Muscle layer of colon (tissue), 2 donors: ENCODE measurements at regions not wholly inside any gene's neighbourhood (a gene's known extent, or its start where the extent isn't known, plus 50 kb on each side); places are given as distances from the start of the nearest gene placed in this dataset.
"Not testable (repeated sequence)": the region's sequence is repeated elsewhere in the genome, so short reads cannot be mapped to it uniquely, and the experiment has no call there.

Experiments used
- H3K27ac ChIP-seq: one replicate; pipeline ENCODE4 v1.7.0; 2013; ENCODE audit warnings: low read depth, mild to moderate bottlenecking, low read length, moderate library complexity
- H3K27me3 ChIP-seq, 2 donors: one replicate each; pipeline ENCODE4 v1.7.0; 2013; ENCODE audit warnings: low read length in 2 of 2, mild to moderate bottlenecking in 2 of 2; ENCODE audit not compliant: insufficient read depth in 2 of 2, control insufficient read depth in 1 of 2
- H3K36me3 ChIP-seq: one replicate; pipeline ENCODE4 v1.7.0; 2013; ENCODE audit warnings: mild to moderate bottlenecking, low read length; ENCODE audit not compliant: insufficient read depth
- H3K4me1 ChIP-seq: one replicate; pipeline ENCODE4 v1.7.0; 2013; ENCODE audit warnings: mild to moderate bottlenecking, low read length; ENCODE audit not compliant: insufficient read depth
- H3K4me3 ChIP-seq, 2 donors: one replicate each; pipeline ENCODE4 v1.7.0; 2013; ENCODE audit warnings: low read length in 2 of 2, low read depth in 1 of 2, mild to moderate bottlenecking in 1 of 2, moderate library complexity in 1 of 2
- H3K9ac ChIP-seq: one replicate; pipeline ENCODE4 v1.7.0; 2013; ENCODE audit warnings: low read length
- H3K9me3 ChIP-seq: one replicate; pipeline ENCODE4 v1.7.0; 2013; ENCODE audit warnings: mild to moderate bottlenecking, low read length
- donor health status: abdominal sarcoma.
- donor health status: Adenocarcinoma of cecum.

DNA sequence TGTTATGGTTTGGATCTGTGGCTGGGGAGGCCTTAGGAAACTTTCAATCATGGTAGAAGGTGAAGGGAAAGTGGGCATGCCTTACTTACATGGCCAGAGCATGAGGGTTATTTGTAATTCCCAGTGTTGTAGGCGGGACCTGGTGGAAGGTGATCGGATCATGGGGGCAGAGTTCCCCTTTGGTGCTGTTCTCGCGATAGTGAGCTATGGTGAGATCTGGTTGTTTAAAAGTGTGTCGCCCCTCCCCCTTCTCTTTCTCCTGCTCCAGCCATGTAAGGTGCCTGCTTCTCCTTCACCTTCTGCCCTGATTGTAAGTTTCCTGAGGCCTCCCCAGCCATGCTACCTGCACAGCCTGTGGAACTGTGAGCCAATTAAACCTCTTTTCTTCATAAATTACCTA lies 145.8 kb downstream of the TFAP2C start:
- no peaks in the 10 kb centered on the region for H3K9me3 ChIP-seq
- no peak overlapping the region for H3K9ac ChIP-seq
- no peaks in the 10 kb centered on the region for H3K36me3 ChIP-seq
- H3K27me3 ChIP-seq, result no peaks in the 10 kb centered on the region
- no peak overlapping the region for H3K27ac ChIP-seq
- peaks cover 16% of the 10 kb centered on the region for H3K4me1 ChIP-seq
- no peak overlapping the region for H3K4me3 ChIP-seq

DNA sequence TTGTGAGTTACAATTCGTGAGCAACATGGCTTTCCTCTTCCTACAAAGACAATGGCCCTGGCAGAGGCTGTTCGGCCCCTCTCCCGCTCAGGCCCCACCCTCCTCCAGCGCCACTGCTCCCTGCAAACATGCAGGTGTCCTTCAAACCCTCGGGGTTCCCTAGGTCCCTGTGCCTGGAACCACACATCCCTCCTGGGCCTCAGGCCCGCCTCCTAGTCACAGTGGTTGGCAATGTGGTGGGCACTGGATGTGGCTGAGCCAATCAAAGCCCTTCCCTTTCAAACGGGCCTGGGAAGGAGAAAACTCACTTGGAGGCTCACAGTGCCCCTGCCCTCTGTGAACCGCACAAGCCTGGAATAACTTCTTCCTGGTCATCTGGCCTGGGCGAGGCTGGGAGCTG lies 147.2 kb downstream of the TFAP2C start:
- Histone ChIP-seq H3K27me3 (no peaks in the 10 kb centered on the region), H3K9ac (no peak overlapping the region), H3K4me3 (no peak overlapping the region), H3K36me3 (no peaks in the 10 kb centered on the region), H3K4me1 (peaks cover 31% of the 10 kb centered on the region), H3K27ac (no peak overlapping the region), H3K9me3 (no peaks in the 10 kb centered on the region)

DNA sequence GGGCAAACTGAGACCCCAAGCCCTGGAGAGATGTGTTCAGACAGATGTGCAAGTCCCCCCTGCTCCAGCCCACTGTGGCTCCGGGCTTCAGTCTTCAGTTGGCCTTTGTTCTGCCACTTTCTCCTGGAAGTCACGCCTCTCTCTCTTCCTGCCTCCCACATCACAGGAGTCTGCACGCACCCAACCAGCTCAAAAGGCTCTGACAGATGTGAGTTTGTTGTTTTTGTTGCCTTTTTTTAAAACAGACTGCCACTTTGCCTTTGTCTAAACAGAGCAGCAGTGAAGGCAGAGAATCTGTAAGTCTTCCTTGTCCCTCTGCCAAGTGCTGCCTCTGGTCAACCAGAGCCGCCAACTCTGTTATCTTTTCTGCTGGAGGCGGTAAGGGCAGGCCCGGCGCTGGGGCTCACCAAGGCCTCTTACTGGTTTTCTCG lies 149.7 kb downstream of the TFAP2C start:
- H3K4me1 ChIP-seq, result peaks cover 31% of the 10 kb centered on the region
- no peaks in the 10 kb centered on the region for H3K36me3 ChIP-seq
- H3K27me3 ChIP-seq, result no peaks in the 10 kb centered on the region
- peak overlapping the region; percentile 78 for H3K27ac ChIP-seq
- no peaks in the 10 kb centered on the region for H3K9me3 ChIP-seq
- H3K9ac ChIP-seq, result peak overlapping the region; percentile 21
- H3K4me3 ChIP-seq, result no peak overlapping the region

DNA sequence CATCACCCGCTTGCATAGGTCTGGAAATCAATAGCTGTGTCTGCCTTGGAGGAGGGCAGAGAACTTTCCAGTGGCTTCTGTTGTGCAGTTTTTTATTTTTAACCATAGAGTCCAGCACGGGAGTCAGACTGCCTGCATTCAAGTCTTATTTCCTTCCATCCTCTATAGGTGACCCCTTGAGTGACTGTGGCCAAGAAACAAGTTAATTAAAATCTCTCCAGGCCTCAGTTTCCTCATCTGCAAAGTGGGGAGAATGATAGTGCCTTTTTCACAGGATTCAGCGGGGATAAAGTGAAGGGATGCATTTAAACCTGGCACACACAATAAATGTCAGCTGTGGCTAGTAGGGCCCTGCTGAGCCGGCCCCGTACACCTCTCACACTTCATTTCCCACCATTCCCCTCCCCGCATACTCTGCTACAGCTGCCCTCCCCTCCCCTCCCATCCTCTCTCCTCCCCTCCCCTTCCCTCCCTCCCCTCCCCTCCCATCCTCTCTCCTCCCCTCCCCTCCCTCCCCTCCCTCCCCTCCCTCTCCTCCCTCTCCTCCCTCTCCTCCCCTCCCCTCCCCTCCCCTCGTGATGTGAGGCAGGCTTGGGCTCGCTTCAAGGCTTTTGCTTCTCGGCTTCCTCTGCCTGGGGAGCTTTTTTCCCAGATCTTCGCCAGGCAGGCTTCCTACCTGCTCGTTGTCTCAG lies 150.5 kb downstream of the TFAP2C start:
- H3K27ac ChIP-seq, result peak overlapping the region; percentile 78
- H3K9me3 ChIP-seq, result no peaks in the 10 kb centered on the region
- no peaks in the 10 kb centered on the region for H3K36me3 ChIP-seq
- H3K4me1 ChIP-seq, result peaks cover 31% of the 10 kb centered on the region
- H3K4me3 ChIP-seq, result no peak overlapping the region
- H3K27me3 ChIP-seq, result no peaks in the 10 kb centered on the region
- peak overlapping the region; percentile 21 for H3K9ac ChIP-seq

DNA sequence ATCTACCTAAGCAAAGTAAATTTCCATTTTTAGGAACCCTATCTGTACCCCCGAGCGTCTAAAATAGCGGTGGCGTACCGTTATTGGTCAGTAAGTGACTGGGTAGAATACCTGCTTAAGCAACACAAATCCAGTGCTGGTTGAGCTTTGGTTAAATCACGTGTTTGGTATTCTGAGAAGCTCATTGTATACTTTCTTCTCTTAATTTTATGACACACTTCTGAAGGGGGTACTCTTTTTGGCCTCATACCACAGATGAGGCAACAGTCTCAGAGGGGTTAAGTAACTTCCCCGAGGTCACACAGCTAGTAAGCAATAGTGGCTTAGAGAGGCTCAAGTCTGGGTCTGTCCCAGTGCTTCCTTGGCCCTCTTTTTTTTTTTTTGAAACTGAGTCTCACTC lies 151.2 kb downstream of the TFAP2C start:
- no peaks in the 10 kb centered on the region for H3K36me3 ChIP-seq

DNA sequence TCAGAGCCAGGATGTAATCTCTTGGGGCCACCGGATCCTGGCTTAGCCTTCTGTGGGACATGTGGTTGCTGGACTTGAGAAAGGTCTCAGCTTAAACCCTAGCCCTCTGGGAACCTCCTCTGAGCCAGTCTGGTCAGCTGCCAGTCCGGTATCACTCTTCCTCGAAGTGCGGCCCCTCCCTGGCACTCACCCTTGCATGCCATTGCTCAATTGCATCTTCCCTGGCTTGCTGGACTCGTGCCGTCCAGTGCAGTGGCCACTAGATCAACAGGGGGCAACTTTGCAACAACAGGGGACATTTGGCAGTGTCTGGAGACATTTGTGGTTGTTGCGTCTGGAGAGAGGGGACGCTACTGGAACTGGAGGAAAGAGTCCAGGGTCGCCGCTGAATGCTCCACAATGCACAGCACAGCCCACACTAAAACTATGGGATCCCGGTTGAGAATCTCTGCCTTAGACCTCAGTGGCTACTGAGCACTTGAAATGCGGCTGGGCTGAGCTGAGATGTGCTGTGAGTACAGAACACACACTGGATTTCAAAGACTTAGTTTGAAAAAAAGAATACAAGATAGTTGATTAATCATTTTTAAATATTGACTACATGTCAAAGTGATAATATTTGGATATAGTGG lies 152.1 kb downstream of the TFAP2C start:
- H3K4me1 ChIP-seq, result peaks cover 35% of the 10 kb centered on the region
- no peaks in the 10 kb centered on the region for H3K9me3 ChIP-seq
- H3K27ac ChIP-seq, result no peak overlapping the region
- H3K27me3 ChIP-seq, result no peaks in the 10 kb centered on the region
- no peak overlapping the region for H3K4me3 ChIP-seq
- H3K36me3 ChIP-seq, result no peaks in the 10 kb centered on the region
- H3K9ac ChIP-seq, result peak overlapping the region; percentile 9

More for the DNA sequence above, 151.2 kb downstream of the TFAP2C start:
- H3K9ac ChIP-seq, result no peak overlapping the region
- no peak overlapping the region for H3K4me3 ChIP-seq
- H3K27me3 ChIP-seq, result no peaks in the 10 kb centered on the region
- H3K4me1 ChIP-seq, result peaks cover 31% of the 10 kb centered on the region
- no peaks in the 10 kb centered on the region for H3K9me3 ChIP-seq
- peak overlapping the region; percentile 41 for H3K27ac ChIP-seq

DNA sequence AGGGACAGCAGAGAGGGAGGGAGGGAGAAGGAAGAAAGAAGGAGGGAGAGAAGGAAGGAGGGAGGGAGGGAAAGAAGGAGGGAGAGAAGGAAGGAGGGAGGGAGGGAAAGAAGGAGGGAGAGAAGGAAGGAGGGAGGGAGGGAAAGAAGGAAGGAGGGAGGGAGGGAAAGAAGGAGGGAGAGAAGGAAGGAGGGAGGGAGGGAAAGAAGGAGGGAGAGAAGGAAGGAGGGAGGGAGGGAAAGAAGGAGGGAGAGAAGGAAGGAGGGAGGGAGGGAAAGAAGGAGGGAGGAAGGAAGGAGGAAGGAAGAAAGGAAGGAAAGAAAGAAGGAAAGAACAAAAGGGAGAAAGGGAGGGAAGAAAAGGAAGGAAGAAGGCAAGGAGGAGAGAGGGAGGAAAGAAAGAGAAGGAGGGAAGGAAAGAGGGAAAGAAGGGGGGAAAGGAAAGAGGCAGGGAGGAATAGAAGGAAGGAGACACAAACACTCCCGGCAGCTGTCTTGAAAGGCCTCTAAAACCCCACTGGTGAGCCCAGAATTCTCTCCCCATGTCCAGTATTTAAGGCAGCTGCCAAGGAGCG lies 153.0 kb downstream of the TFAP2C start:
- H3K9ac ChIP-seq, H3K4me3 ChIP-seq, H3K36me3 ChIP-seq, H3K27me3 ChIP-seq, H3K27ac ChIP-seq, H3K9me3 ChIP-seq: not testable (repeated sequence)
- H3K4me1 ChIP-seq, result peaks cover 37% of the 10 kb centered on the region

DNA sequence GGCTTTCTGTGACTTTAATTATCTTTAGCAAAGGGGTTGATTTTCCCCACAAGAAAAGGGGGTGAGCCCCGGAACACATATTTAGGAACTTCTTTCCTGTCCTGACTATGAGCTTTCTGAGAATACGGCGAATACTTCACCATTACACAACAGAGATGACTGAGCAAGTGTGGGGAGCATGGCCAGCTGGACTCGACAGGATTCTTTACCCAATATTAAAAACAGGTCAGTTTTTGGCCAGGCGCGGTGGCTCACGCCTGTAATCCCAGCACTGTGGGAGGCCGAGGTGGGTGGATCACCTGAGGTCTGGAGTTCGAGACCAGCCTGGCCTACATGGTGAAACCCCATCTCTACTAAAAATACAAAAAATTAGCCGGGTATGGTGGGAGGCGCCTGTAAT lies 153.7 kb downstream of the TFAP2C start:
- H3K4me3 ChIP-seq, H3K36me3 ChIP-seq, H3K9me3 ChIP-seq, H3K9ac ChIP-seq, H3K27me3 ChIP-seq, H3K27ac ChIP-seq: not testable (repeated sequence)
- H3K4me1 ChIP-seq, result peaks cover 39% of the 10 kb centered on the region

DNA sequence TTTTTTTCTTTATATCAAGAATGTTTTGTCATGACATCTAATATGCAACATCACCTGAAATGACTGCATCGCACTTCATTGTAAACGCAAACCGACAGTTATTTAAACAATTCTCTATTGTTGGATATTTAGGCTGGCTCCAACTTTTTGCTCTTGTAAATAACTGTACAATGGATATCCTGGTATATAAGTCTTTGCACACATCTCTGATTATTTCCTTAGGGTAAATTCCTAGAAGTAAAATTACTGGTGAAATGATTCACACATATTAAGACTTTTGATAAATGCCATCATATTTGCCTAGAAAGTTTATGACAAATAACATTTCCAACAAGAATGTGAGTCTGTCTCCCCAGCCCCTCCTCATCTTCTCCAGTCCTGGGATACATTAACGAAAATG lies 154.7 kb downstream of the TFAP2C start:
- no peaks in the 10 kb centered on the region for H3K36me3 ChIP-seq
- H3K4me3 ChIP-seq, result no peak overlapping the region
- no peak overlapping the region for H3K27ac ChIP-seq

DNA sequence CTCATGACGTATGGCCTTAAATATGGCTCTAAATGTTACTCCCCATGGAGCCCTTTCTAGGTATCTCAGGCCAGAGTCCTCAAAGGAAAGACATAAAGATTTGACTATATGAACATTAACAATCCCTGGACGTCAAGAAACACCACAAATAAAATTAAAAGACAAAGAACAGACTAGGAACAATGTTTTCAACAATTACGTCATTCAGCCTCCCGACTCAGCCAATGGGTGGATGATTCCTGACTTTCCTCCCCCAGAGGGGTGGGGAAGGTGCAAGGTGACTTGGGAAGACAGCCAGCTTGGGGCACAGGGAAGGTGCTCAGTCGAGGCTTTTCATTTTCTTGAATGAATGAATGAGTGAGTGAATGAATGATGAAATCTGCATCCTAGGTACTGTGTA lies 157.4 kb downstream of the TFAP2C start:
- H3K36me3 ChIP-seq, result no peaks in the 10 kb centered on the region
- no peak overlapping the region for H3K9ac ChIP-seq
- H3K4me1 ChIP-seq, result peaks cover 35% of the 10 kb centered on the region
- no peaks in the 10 kb centered on the region for H3K9me3 ChIP-seq
- peak overlapping the region; percentile 90 for H3K27ac ChIP-seq
- no peaks in the 10 kb centered on the region for H3K27me3 ChIP-seq
- no peak overlapping the region for H3K4me3 ChIP-seq

More for the DNA sequence above, 154.7 kb downstream of the TFAP2C start:
- Histone ChIP-seq H3K9me3 (no peaks in the 10 kb centered on the region), H3K4me1 (peaks cover 39% of the 10 kb centered on the region), H3K27me3 (no peaks in the 10 kb centered on the region), H3K9ac (no peak overlapping the region)

DNA sequence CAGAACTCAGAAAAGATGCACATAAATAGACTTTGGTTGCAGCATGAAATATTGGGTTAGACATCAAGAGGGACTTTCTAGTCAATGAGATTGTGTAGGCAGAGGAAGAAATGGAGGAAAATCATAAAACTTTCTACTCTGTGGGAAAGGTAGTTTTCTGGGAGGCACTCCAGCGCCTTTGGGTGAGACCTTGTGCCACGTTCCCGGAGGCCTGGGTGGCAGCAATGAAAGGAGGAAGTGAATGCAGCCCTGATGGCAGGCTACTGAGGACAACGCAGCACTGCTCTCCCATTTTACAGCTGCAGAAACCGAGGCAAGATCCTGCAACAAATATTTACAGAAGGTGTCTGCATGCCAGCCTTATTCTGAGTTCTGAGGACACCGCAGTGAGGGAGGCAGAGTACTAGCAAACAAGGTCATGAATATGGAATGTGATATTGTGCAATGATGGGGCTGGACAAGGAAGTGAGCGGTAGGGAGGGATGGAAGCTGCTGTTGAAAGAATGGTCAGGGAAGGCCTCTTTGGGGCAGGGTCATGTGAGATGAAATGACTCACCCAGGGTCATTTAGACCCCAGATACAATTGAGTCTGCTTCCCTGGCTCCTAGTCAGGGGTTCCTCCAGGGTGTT lies 159.1 kb downstream of the TFAP2C start:
- H3K27ac ChIP-seq, result peak overlapping the region; percentile 90
- H3K27me3 ChIP-seq, result no peaks in the 10 kb centered on the region
- H3K4me1 ChIP-seq, result peaks cover 35% of the 10 kb centered on the region
- no peak overlapping the region for H3K4me3 ChIP-seq
- no peaks in the 10 kb centered on the region for H3K36me3 ChIP-seq
- no peaks in the 10 kb centered on the region for H3K9me3 ChIP-seq
- H3K9ac ChIP-seq, result no peak overlapping the region
